SK-N-SH treated with all-trans-retinoic acid at 6 μM for 48 hours (cell line): ENCODE measurements at regions not wholly inside any gene's neighbourhood (a gene's known extent, or its start where the extent isn't known, plus 50 kb on each side); places are given as distances from the start of the nearest gene placed in this dataset.

Experiments used
- ARNTL ChIP-seq: fragments of 450-650 bp; formaldehyde crosslinking; IDR thresholded peaks from 2 replicates; pipeline ENCODE4 v1.5.0; 2020; ENCODE audit warnings: low read depth, mild to moderate bottlenecking, moderate library complexity, borderline replicate concordance
- BACH2 ChIP-seq: fragments of 250-450 bp; sonication (Bioruptor Pico); IDR thresholded peaks from 2 replicates; pipeline ENCODE4 v1.9.0; 2021; ENCODE audit warnings: mild to moderate bottlenecking, borderline replicate concordance
- GLIS3 ChIP-seq: fragments of 250-450 bp; sonication (Bioruptor Pico); IDR thresholded peaks from 2 replicates; pipeline ENCODE4 v1.5.0; 2020; ENCODE audit warnings: mild to moderate bottlenecking, moderate library complexity
- ISL1 ChIP-seq: fragments of 250-450 bp; sonication (Bioruptor Pico); IDR thresholded peaks from 2 replicates; pipeline ENCODE4 v2.1.2; 2022; ENCODE audit warnings: mild to moderate bottlenecking, moderate library complexity
- PATZ1 ChIP-seq: fragments of 250-450 bp; sonication (Bioruptor Pico); IDR thresholded peaks from 2 replicates; pipeline ENCODE4 v1.8.0; 2020; ENCODE audit warnings: mild to moderate bottlenecking, moderate library complexity, borderline replicate concordance
- SNAI2 ChIP-seq: fragments of 250-450 bp; sonication (Bioruptor Pico); IDR thresholded peaks from 2 replicates; pipeline ENCODE4 v1.5.0; 2020; ENCODE audit warnings: mild to moderate bottlenecking, moderate library complexity
- TF ChIP-seq, protein P1 (sequence below): fragments of 250-450 bp; sonication (Bioruptor Pico); IDR thresholded peaks from 2 replicates; pipeline ENCODE4 v1.5.1; 2020; ENCODE audit warnings: low read depth, mild to moderate bottlenecking, moderate library complexity

DNA sequence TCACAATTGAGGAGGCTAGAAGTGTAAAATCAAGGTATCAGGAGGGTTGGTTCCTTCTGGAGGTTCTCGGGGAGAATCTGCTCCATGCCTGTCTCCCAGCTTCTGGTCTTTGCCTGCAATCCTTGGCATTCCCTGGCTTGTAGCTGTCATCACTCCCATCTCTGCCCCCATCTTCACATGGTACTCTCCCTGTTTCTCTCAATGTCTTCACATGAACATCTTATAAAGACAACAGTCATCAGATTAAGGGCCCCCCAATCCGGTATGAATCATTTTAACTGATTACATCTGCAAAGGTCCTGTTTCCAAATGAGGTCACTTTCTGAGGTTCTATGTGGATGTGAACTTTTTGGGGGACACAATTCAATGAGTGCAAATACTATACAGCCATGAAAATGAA, 113.0 kb upstream of the GALNT15 start:
- TF ChIP-seq GLIS3: no peak
- no peak for TF ChIP-seq ARNTL (CRISPR knock-in tag)
- TF ChIP-seq PATZ1 (CRISPR knock-in tag): no peak
- no peak for TF ChIP-seq SNAI2 (CRISPR knock-in tag)
- no peak for TF ChIP-seq ISL1 (CRISPR knock-in tag)
- TF ChIP-seq, protein P1, sequence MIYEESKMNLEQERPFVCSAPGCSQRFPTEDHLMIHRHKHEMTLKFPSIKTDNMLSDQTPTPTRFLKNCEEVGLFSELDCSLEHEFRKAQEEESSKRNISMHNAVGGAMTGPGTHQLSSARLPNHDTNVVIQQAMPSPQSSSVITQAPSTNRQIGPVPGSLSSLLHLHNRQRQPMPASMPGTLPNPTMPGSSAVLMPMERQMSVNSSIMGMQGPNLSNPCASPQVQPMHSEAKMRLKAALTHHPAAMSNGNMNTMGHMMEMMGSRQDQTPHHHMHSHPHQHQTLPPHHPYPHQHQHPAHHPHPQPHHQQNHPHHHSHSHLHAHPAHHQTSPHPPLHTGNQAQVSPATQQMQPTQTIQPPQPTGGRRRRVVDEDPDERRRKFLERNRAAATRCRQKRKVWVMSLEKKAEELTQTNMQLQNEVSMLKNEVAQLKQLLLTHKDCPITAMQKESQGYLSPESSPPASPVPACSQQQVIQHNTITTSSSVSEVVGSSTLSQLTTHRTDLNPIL: no peak
- TF ChIP-seq BACH2: no peak
